ENCODE measurements at regions not wholly inside any gene's neighbourhood (a gene's known extent, or its start where the extent isn't known, plus 50 kb on each side); places are given as distances from the start of the nearest gene placed in this dataset.

GRCh38 chr2:156145976-156146375 lies 186.5 kb downstream of the NR4A2 start:
- Histone ChIP-seq H3K9me3 (ENCODE audit: control insufficient read depth in 2 of 2, low read length in 2 of 2) (no peaks in the 10 kb centered on the region), H3K9ac (ENCODE audit: low read depth in 1 of 2, low read length in 2 of 2) (no peak overlapping the region), H3K36me3 (ENCODE audit: control insufficient read depth in 2 of 2, insufficient read depth in 2 of 2, low read length in 2 of 2) (no peaks in the 10 kb centered on the region)

GRCh38 chr2:156145469-156145868 lies 187.1 kb downstream of the NR4A2 start:
- Histone ChIP-seq H3K4me3 (ENCODE audit: low read length in 2 of 2) (no peak overlapping the region), H3K9me3 (ENCODE audit: control insufficient read depth in 2 of 2, low read length in 2 of 2) (no peaks in the 10 kb centered on the region), H3K27ac (ENCODE audit: low read depth in 2 of 2, low read length in 2 of 2) (no peak overlapping the region), H3K4me1 (ENCODE audit: control insufficient read depth in 2 of 2, insufficient read depth in 2 of 2, low read length in 2 of 2) (no peaks in the 10 kb centered on the region), H3K27me3 (ENCODE audit: control insufficient read depth in 2 of 2, insufficient read depth in 2 of 2, low read length in 2 of 2) (no peaks in the 10 kb centered on the region), H3K9ac (ENCODE audit: low read depth in 1 of 2, low read length in 2 of 2) (no peak overlapping the region), H3K36me3 (ENCODE audit: control insufficient read depth in 2 of 2, insufficient read depth in 2 of 2, low read length in 2 of 2) (no peaks in the 10 kb centered on the region)

More at GRCh38 chr2:156145976-156146375, 186.5 kb downstream of the NR4A2 start:
- H3K4me3 ChIP-seq (ENCODE audit: low read length in 2 of 2) = no peak overlapping the region
- no peak overlapping the region for H3K27ac ChIP-seq (ENCODE audit: low read depth in 2 of 2, low read length in 2 of 2)
- no peaks in the 10 kb centered on the region for H3K4me1 ChIP-seq (ENCODE audit: control insufficient read depth in 2 of 2, insufficient read depth in 2 of 2, low read length in 2 of 2)
- H3K27me3 ChIP-seq (ENCODE audit: control insufficient read depth in 2 of 2, insufficient read depth in 2 of 2, low read length in 2 of 2) = no peaks in the 10 kb centered on the region

DNA sequence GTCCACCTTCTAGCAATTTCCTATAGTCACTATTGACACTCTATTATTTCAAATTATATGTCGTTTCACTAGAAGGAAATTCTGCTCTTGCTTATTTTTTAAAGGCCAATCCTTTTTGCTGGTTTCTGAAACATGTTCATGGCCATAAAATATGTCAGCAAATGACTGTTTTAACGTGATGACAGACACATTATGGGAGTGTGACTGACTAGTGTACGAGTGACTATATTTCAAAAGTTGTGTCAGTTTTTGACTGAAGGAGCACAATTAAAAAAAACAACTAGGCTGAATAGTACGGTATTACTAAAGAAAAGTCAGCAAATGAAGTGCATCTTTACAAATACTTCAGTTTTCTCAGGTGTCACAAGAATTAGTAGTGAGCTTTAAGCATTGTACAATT lies 196.0 kb downstream of the NR4A2 start:
- no peaks in the 10 kb centered on the region for H3K9me3 ChIP-seq (ENCODE audit: control insufficient read depth in 2 of 2, low read length in 2 of 2)
- H3K9ac ChIP-seq (ENCODE audit: low read depth in 1 of 2, low read length in 2 of 2) = no peak overlapping the region
- no peak overlapping the region for H3K27ac ChIP-seq (ENCODE audit: low read depth in 2 of 2, low read length in 2 of 2)
- H3K27me3 ChIP-seq (ENCODE audit: control insufficient read depth in 2 of 2, insufficient read depth in 2 of 2, low read length in 2 of 2) = no peaks in the 10 kb centered on the region
- no peak overlapping the region for H3K4me3 ChIP-seq (ENCODE audit: low read length in 2 of 2)
- no peaks in the 10 kb centered on the region for H3K4me1 ChIP-seq (ENCODE audit: control insufficient read depth in 2 of 2, insufficient read depth in 2 of 2, low read length in 2 of 2)
- no peaks in the 10 kb centered on the region for H3K36me3 ChIP-seq (ENCODE audit: control insufficient read depth in 2 of 2, insufficient read depth in 2 of 2, low read length in 2 of 2)

DNA sequence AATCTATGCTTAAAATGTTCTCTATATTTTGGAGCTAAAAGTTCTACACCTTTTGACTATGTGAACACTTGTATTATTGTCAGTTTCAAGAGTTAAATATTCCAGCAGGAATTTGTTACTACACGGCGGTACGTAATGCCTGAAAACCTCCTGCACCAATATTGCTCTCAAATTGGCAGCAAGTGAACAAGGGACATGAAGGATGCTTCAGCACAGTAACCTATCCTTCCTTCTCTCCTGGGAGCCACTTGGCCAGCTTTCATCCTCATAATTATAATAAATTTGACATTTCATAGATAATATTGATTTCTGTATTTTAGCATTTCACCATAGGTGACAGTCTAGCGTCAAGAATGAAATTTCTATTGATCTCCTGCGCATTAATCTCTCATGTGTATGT lies 197.6 kb downstream of the NR4A2 start:
- H3K36me3 ChIP-seq (ENCODE audit: control insufficient read depth in 2 of 2, insufficient read depth in 2 of 2, low read length in 2 of 2) = no peaks in the 10 kb centered on the region
- no peaks in the 10 kb centered on the region for H3K9me3 ChIP-seq (ENCODE audit: control insufficient read depth in 2 of 2, low read length in 2 of 2)
- H3K4me1 ChIP-seq (ENCODE audit: control insufficient read depth in 2 of 2, insufficient read depth in 2 of 2, low read length in 2 of 2) = no peaks in the 10 kb centered on the region
- no peak overlapping the region for H3K27ac ChIP-seq (ENCODE audit: low read depth in 2 of 2, low read length in 2 of 2)
- no peaks in the 10 kb centered on the region for H3K27me3 ChIP-seq (ENCODE audit: control insufficient read depth in 2 of 2, insufficient read depth in 2 of 2, low read length in 2 of 2)
- H3K4me3 ChIP-seq (ENCODE audit: low read length in 2 of 2) = no peak overlapping the region
- H3K9ac ChIP-seq (ENCODE audit: low read depth in 1 of 2, low read length in 2 of 2) = no peak overlapping the region

- H3K4me1 ChIP-seq (ENCODE audit: control insufficient read depth in 2 of 2, insufficient read depth in 2 of 2, low read length in 2 of 2) = no peaks in the 10 kb centered on the region
- H3K9me3 ChIP-seq (ENCODE audit: control insufficient read depth in 2 of 2, low read length in 2 of 2) = no peaks in the 10 kb centered on the region
- H3K36me3 ChIP-seq (ENCODE audit: control insufficient read depth in 2 of 2, insufficient read depth in 2 of 2, low read length in 2 of 2) = no peaks in the 10 kb centered on the region
- H3K4me3 ChIP-seq (ENCODE audit: low read length in 2 of 2) = no peak overlapping the region
- no peak overlapping the region for H3K9ac ChIP-seq (ENCODE audit: low read depth in 1 of 2, low read length in 2 of 2)
- no peak overlapping the region for H3K27ac ChIP-seq (ENCODE audit: low read depth in 2 of 2, low read length in 2 of 2)
- no peaks in the 10 kb centered on the region for H3K27me3 ChIP-seq (ENCODE audit: control insufficient read depth in 2 of 2, insufficient read depth in 2 of 2, low read length in 2 of 2)
Observed at GRCh38 chr2:156132941-156133340, 199.6 kb downstream of the NR4A2 start.

DNA sequence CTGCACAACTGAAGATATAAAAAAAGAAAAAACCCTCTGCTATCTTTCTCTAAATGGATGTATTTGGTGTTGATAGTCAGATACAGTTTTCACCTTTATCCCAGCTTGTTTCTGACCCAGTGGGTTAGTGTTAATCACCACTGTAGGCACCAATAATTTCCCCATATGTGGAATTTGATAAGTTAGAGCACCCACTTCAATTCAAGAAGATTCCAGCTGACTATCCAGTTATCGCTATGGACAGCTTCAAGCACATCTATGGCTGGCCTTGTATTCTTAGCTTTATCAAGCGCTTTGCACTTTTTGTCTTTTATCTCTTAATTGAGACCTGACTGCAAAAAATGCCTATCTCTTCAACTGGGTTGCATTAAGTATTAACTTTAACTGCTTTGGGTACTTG lies 200.4 kb downstream of the NR4A2 start:
- H3K9me3 ChIP-seq (ENCODE audit: control insufficient read depth in 2 of 2, low read length in 2 of 2) = no peaks in the 10 kb centered on the region
- H3K27ac ChIP-seq (ENCODE audit: low read depth in 2 of 2, low read length in 2 of 2) = no peak overlapping the region
- no peak overlapping the region for H3K9ac ChIP-seq (ENCODE audit: low read depth in 1 of 2, low read length in 2 of 2)
- H3K4me3 ChIP-seq (ENCODE audit: low read length in 2 of 2) = no peak overlapping the region
- no peaks in the 10 kb centered on the region for H3K27me3 ChIP-seq (ENCODE audit: control insufficient read depth in 2 of 2, insufficient read depth in 2 of 2, low read length in 2 of 2)
- no peaks in the 10 kb centered on the region for H3K4me1 ChIP-seq (ENCODE audit: control insufficient read depth in 2 of 2, insufficient read depth in 2 of 2, low read length in 2 of 2)
- no peaks in the 10 kb centered on the region for H3K36me3 ChIP-seq (ENCODE audit: control insufficient read depth in 2 of 2, insufficient read depth in 2 of 2, low read length in 2 of 2)

GRCh38 chr2:156129227-156129626 lies 203.3 kb downstream of the NR4A2 start:
- Histone ChIP-seq H3K27ac (ENCODE audit: low read depth in 2 of 2, low read length in 2 of 2) (no peak overlapping the region), H3K9me3 (ENCODE audit: control insufficient read depth in 2 of 2, low read length in 2 of 2) (no peaks in the 10 kb centered on the region), H3K27me3 (ENCODE audit: control insufficient read depth in 2 of 2, insufficient read depth in 2 of 2, low read length in 2 of 2) (no peaks in the 10 kb centered on the region), H3K36me3 (ENCODE audit: control insufficient read depth in 2 of 2, insufficient read depth in 2 of 2, low read length in 2 of 2) (no peaks in the 10 kb centered on the region), H3K4me1 (ENCODE audit: control insufficient read depth in 2 of 2, insufficient read depth in 2 of 2, low read length in 2 of 2) (no peaks in the 10 kb centered on the region), H3K4me3 (ENCODE audit: low read length in 2 of 2) (no peak overlapping the region), H3K9ac (ENCODE audit: low read depth in 1 of 2, low read length in 2 of 2) (no peak overlapping the region)

DNA sequence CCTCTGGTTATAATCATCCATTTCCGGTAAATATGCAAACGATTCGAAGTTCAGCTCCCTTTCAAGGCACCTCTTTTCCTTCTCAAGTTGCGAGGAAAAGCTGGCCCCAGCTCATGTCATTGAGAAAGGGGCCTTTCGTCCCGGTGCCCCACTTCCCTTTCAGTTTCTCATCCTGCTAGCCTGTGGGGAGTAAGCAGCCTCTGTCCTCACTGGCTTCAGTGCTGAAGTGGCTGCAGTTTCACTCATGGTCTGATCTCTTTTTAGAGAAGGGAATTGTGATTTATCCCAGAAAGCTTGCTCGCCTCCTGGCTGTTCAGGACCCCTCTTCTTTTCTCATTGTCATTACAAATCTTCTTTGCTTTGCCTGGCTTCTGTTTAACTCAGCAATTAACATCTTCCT lies 207.5 kb downstream of the NR4A2 start:
- H3K27ac ChIP-seq (ENCODE audit: low read depth in 2 of 2, low read length in 2 of 2) = no peak overlapping the region
- H3K27me3 ChIP-seq (ENCODE audit: control insufficient read depth in 2 of 2, insufficient read depth in 2 of 2, low read length in 2 of 2) = no peaks in the 10 kb centered on the region
- no peaks in the 10 kb centered on the region for H3K9me3 ChIP-seq (ENCODE audit: control insufficient read depth in 2 of 2, low read length in 2 of 2)
- H3K4me3 ChIP-seq (ENCODE audit: low read length in 2 of 2) = no peak overlapping the region
- H3K9ac ChIP-seq (ENCODE audit: low read depth in 1 of 2, low read length in 2 of 2) = no peak overlapping the region
- H3K4me1 ChIP-seq (ENCODE audit: control insufficient read depth in 2 of 2, insufficient read depth in 2 of 2, low read length in 2 of 2) = no peaks in the 10 kb centered on the region
- H3K36me3 ChIP-seq (ENCODE audit: control insufficient read depth in 2 of 2, insufficient read depth in 2 of 2, low read length in 2 of 2) = no peaks in the 10 kb centered on the region

DNA sequence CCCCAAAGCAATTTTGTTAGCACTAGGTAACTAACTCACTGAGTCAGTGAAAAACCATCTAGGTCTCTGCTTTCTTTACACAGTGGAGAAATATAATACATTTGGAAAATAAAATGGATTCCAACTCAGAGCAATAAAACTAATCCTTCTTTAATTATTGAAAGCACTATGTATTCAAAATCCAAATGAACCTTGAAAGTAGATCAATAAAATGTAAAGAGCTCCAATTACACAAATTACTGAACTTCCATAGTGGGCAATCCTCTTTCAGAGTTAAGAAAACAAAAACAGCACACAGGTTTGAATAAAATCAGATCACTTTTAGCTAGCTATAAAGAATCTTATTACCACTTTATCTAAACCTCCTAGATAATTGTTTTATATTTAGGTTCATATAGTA lies 208.1 kb downstream of the NR4A2 start:
- no peaks in the 10 kb centered on the region for H3K27me3 ChIP-seq (ENCODE audit: control insufficient read depth in 2 of 2, insufficient read depth in 2 of 2, low read length in 2 of 2)
- H3K4me3 ChIP-seq (ENCODE audit: low read length in 2 of 2) = no peak overlapping the region
- H3K9me3 ChIP-seq (ENCODE audit: control insufficient read depth in 2 of 2, low read length in 2 of 2) = no peaks in the 10 kb centered on the region
- no peak overlapping the region for H3K27ac ChIP-seq (ENCODE audit: low read depth in 2 of 2, low read length in 2 of 2)
- H3K4me1 ChIP-seq (ENCODE audit: control insufficient read depth in 2 of 2, insufficient read depth in 2 of 2, low read length in 2 of 2) = no peaks in the 10 kb centered on the region
- no peak overlapping the region for H3K9ac ChIP-seq (ENCODE audit: low read depth in 1 of 2, low read length in 2 of 2)
- no peaks in the 10 kb centered on the region for H3K36me3 ChIP-seq (ENCODE audit: control insufficient read depth in 2 of 2, insufficient read depth in 2 of 2, low read length in 2 of 2)

- Histone ChIP-seq H3K4me1 (ENCODE audit: control insufficient read depth in 2 of 2, insufficient read depth in 2 of 2, low read length in 2 of 2) (no peaks in the 10 kb centered on the region), H3K27ac (ENCODE audit: low read depth in 2 of 2, low read length in 2 of 2) (no peak overlapping the region), H3K27me3 (ENCODE audit: control insufficient read depth in 2 of 2, insufficient read depth in 2 of 2, low read length in 2 of 2) (no peaks in the 10 kb centered on the region), H3K36me3 (ENCODE audit: control insufficient read depth in 2 of 2, insufficient read depth in 2 of 2, low read length in 2 of 2) (no peaks in the 10 kb centered on the region), H3K4me3 (ENCODE audit: low read length in 2 of 2) (no peak overlapping the region), H3K9ac (ENCODE audit: low read depth in 1 of 2, low read length in 2 of 2) (no peak overlapping the region), H3K9me3 (ENCODE audit: control insufficient read depth in 2 of 2, low read length in 2 of 2) (no peaks in the 10 kb centered on the region)
Observed at GRCh38 chr2:156118753-156119416, 213.6 kb downstream of the NR4A2 start.

- H3K27ac ChIP-seq (ENCODE audit: low read depth in 2 of 2, low read length in 2 of 2) = no peak overlapping the region
- no peaks in the 10 kb centered on the region for H3K9me3 ChIP-seq (ENCODE audit: control insufficient read depth in 2 of 2, low read length in 2 of 2)
- H3K27me3 ChIP-seq (ENCODE audit: control insufficient read depth in 2 of 2, insufficient read depth in 2 of 2, low read length in 2 of 2) = no peaks in the 10 kb centered on the region
- no peaks in the 10 kb centered on the region for H3K36me3 ChIP-seq (ENCODE audit: control insufficient read depth in 2 of 2, insufficient read depth in 2 of 2, low read length in 2 of 2)
- H3K9ac ChIP-seq (ENCODE audit: low read depth in 1 of 2, low read length in 2 of 2) = no peak overlapping the region
- no peaks in the 10 kb centered on the region for H3K4me1 ChIP-seq (ENCODE audit: control insufficient read depth in 2 of 2, insufficient read depth in 2 of 2, low read length in 2 of 2)
- no peak overlapping the region for H3K4me3 ChIP-seq (ENCODE audit: low read length in 2 of 2)
Observed at GRCh38 chr2:156116113-156116512, 216.4 kb downstream of the NR4A2 start.

All from mucosa of rectum (tissue), 2 donors.